Activated CD4-positive, alpha-beta T cell treated with anti-CD3 and anti-CD28 coated beads, Interleukin-2, Interleukin-4, amounts not matched to agents 100 ng/mL and 50 ng/mL, durations not matched to agents 16 hours and 8 hours (primary cell): ENCODE measurements at regions not wholly inside any gene's neighbourhood (a gene's known extent, or its start where the extent isn't known, plus 50 kb on each side); places are given as distances from the start of the nearest gene placed in this dataset.

Experiments used
- DNase-seq: peaks from one replicate; pipeline ENCODE4 v3.0.0-alpha.2; 2020; ENCODE audit warnings: low spot score

DNA sequence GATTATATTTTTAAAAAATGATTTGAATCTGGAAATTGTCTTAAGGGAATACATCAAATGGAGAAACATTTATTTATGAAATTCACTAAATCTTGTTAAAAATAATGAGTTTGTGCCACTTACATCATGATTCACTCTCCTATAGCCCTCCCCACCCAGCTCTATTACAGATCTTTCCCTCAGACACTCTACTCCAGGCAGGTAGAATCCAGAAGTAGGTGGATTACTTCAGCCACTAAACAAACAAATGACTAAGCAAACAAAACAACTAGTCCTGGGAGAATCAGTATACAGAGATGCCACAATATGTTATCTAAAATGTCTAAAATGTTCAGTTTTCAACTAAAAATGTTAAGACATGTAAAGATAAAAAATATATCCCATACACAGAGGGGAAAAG is 608.1 kb upstream of the UBE2E2 start:
- DNase-seq: no peak

GRCh38 chr3:22606461-22606860 is 596.7 kb upstream of the UBE2E2 start:
- DNase-seq: no peak

DNA sequence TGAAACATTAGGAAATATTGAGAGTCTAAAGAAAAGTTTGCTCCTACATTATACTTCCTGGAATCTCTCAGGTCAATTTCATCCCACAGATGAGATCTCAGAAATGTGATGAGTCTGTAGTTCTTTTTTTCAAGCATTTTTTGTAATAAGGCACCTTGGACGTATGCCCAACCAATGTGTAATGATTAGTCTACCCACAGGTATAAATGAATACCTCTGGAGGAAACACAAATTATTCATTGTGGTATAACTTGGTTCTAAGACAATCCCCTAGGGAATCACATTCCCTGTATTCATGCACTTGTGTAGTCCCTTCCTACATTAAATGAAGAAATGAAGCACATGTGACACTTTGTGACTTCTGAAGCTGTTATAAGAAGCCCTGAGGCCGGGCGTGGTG is 596.2 kb upstream of the UBE2E2 start:
- DNase-seq: no peak

DNA sequence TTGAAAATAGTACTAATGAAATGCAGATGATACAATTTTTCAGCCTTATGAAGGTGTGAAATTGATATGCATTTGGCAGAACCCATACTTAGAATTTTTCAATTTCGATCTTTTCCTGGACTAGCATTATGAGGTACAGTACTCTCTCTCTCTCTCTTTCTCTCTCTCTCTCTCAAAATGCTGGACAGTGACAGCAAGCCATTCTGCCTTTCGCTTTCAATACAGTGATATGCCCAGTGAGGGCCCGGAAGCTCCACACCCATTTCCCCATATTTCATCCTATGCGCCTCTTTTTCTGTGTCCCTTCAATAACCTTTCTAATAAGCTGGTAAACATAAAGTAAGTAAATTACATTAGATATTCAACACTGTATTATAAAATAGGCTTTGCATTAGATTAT is 595.0 kb upstream of the UBE2E2 start:
- DNase-seq: no peak

GRCh38 chr3:22608721-22609120 is 594.4 kb upstream of the UBE2E2 start:
- DNase-seq: no peak

- DNase-seq: no peak
These were observed 594.0 kb upstream of the UBE2E2 start for GRCh38 chr3:22609139-22609538.

DNA sequence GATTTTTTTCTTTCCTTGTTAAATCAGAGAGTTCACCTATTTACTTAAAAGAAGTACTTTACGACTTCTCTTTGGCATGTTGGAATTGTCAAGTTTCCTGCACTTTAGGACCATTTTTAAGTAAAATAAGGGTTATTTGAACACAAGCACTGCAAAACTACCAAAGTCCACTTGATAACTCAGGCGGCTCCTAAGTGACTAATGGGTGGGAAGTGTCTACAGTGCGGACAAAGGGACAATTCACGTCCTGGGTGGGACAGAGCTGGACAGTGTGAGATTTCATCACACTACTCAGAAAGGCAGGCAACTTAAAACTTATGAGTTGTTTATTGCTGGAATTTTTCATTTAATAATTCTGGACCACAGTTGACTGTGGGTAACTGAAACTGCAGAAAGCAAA is 590.2 kb upstream of the UBE2E2 start:
- DNase-seq: no peak

DNA sequence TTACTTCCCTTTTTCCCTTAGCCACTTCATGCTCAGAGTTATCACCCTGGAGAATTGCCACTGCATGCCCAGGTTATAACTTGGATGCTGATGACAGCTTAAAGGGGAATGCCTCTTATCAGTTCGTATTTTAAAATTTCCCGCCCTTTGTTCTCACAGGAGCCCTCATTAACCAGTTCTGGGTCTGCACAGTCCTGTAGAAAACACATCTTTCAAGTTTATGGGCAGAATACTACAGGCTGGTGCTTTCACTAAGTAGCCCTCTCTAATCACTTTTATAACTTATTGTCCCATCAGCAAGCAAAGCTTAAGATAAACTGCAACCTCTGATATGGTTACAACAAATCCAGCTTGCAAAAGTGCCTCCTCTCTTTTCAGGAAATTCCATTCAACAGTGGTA is 587.3 kb upstream of the UBE2E2 start:
- no peak for DNase-seq

GRCh38 chr3:22617372-22617771 is 585.8 kb upstream of the UBE2E2 start:
- no peak for DNase-seq

DNA sequence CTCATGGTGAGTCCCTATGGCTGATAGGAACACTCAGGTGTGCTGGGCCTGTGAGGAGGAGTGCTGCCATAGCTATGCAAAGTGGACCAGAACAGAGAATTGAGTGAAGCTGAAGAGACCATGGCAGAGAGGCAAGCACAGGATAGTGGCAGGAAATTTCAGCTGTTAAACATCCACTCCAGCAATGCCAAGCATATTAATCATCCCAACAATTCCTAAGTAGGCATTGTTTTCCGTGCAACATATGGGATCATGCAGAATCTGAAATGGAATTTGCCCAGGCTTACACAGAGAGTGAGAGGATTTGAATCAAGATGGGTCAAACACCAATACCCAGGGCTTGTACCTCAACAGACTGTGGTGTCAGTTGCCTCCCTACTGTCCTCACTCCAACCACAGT is 582.6 kb upstream of the UBE2E2 start:
- DNase-seq: no peak

DNA sequence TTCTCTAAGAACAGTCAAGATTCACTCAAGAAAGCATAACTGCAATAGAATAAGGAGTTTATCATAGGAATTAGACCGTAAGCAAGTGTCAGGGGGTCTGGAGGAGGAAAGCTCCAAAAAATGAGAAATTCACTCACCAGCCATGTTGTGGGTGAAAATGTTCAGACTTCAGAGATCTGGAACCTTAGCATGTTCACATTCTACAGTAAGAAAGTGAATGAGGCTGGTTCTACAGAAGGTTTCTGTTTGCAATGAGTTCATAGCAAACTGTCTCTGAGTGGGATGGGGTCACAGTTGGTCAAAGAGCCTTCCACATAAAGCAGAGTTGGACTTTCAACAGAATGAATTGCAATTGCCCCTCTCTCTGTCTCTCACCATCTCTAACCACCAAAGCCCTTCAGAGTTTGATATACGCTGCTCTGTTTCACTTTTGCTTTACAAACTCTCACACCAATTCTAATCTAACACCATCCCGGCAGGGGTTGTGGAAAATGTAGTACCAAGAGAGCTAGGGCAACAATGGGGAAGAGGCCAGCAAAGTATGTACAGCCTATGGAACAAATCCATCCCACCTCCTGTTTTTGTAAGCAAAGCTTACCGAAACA is 581.8 kb upstream of the UBE2E2 start:
- no peak for DNase-seq

DNA sequence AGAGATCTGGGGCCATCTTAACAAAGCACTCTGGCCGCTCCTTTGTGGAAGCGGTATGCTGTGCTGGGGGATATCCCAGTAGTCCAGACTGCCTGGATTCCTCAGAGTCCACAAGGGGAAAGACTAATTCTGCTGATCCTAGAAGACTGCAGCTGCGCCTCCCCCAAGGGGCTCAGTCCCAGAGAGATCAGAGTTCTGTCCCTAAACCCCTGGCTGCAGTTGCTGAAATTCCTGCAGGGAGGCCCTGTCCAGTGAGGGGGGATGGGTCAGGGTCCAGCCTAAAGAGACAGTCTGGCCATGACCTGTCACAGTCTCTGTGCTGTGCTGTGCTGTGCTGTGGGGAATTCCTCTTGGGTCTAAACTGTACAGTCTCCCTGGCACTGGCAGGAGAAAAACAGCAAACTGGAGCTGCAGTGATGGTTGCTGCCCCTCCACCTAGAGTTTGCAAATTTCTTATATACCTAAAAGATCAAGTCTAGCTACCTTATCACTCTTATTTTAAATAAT is 575.1 kb upstream of the UBE2E2 start:
- DNase-seq: no peak

DNA sequence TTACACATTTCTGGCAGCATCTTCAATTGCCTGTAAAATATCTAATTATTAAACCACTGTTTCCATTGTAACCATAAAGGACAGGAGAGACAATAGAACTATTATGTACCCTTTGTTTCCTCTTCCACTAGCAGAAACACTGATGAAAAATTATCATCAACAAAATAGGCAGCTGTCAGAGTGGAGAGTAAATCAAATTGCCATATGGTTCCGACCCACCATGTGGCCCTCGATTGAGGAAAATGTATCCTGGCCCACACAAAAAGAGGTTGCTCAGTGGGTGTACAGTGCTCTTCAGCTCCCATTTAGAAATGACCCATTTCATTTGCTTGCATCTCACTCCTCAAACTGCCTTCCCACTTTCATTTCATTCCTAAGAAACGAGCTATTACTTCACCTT is 570.6 kb upstream of the UBE2E2 start:
- DNase-seq: no peak

DNA sequence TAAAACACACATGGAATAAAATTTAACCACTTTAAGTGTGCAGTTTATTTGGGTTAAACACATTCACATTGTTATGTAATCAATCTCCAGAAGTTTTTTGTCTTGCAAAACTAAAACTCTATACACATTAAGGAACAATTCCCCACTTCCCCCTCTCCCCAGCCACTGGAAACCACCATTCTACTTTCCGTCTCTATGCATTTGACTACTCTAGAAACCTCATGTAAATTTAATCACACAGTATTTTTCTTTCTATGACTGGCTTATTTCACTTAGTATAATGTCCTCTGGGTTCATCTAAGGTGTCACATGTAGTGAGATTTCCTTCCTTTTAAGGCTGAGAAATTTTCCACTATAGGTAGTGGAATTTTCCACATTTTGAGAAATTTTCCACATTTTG is 568.7 kb upstream of the UBE2E2 start:
- no peak for DNase-seq

DNA sequence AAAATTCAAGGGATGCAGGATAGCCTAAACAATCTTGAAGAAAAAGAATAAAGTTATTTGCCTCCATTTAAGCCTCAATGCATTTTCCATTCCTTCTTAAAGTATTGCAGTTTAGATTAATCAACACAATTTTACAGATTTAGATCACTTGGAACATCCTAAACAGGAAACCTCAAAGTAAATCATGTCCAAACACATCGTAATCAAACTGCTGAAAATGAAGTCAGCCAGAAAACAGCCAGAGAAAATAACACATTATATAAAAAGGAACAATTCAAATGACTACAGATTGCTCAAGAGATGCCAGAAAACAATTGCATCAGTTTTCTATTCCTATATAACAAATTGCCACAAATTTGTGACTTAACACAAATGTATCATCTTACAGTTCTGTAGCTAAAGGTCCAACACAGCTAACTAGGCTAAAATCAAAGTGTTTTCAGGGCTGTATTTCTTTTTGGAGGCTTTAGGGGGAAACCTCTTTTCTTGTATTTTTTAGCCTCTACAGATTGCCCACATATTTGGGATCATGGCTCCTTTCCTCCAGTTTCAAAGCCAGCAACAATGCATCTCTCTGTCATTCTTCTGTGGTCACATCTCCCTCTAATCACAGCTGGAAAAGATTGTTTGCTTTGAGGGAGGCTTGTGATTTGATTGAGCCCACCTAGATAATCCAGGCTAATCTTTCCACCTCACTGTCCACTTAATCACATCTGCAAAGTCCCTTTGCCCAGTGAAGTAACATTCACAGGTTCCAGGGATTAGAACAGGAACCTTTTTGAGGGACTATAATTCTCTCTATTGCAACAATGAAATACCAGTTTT is 543.3 kb upstream of the UBE2E2 start:
- DNase-seq: no peak

- DNase-seq: no peak
These were observed 542.5 kb upstream of the UBE2E2 start for GRCh38 chr3:22660606-22661005.

DNA sequence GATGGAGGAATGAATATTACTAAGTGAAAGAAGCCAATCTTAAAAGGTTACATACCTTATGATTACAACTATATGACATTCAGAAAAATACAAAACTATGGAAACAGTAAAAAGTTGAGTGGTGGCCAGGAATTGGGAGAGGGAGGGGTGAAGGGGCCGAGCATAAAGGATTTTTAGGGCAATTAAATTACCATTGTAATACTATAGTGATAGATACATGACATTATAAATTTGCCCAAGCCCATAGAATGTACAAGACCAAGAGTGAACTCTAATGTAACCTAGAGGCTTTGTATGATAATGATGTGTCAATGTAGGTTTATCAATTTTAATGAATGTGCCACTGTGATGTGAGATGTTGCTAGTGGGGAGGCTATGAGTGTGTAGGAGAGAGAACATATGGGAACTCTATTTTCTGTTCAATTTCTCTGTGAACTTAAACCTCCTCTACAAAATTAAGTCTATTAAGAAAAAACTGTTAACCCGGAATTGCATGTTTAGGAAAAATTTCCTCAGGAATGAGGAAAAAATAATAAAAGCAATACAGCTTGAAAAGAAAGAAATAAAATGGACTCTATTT is 541.9 kb upstream of the UBE2E2 start:
- DNase-seq: no peak

DNA sequence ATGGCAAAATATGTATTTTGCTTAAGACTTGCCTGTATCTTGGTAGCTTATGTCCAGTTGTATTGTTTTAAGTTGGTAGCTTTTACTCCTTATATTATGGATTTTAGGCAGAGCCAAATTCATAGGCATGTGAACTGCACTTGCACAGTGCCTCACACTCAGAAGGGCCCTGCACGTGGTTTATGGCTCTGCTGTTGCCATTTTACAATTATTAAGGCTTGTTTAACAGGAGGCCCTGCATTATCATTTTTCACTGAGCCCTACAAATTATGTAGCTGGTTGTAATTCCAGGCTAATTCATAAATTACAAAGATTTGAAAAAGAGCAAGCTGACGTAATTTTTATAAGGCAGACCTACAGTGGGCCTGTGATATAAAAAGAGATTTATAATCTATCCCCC is 537.6 kb upstream of the UBE2E2 start:
- no peak for DNase-seq

DNA sequence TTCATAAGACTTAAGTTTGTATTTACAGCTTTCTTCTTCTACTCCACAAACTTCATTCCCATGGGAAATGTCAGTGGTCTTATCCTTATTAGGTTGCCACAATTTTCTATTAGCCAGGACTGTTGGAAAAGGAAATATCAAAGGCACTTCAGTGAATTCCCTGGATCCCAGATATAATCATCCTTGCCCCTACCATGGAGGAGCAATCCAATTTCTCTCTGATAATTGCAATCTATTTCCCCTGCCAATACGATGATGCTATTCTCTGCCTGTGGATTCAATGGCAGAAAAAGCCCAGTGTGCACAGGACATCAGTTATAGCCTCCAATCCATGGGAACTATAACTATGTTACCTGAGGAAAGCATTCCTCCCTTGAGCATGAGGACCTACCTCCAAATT is 536.4 kb upstream of the UBE2E2 start:
- DNase-seq: no peak

DNA sequence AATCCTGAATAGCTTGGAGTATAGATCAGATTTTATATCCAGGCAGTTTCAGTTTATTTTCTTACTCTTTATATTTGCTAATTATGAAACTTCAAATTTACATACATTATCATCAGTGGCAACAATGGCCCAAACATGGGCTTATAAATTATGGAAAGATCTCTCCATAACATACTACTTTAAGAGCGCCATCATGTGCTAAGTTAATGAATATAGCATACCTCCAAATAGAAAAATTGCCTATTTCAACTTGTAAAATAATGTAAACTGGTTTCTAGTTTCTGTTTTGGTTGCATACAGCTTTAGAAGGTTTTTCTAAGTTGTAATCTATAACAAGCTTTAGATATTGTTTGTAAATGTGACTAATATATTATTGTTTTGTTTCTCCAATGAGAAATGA is 531.3 kb upstream of the UBE2E2 start:
- DNase-seq: no peak

GRCh38 chr3:22684739-22685138 is 518.4 kb upstream of the UBE2E2 start:
- no peak for DNase-seq

GRCh38 chr3:22685597-22685996 is 517.5 kb upstream of the UBE2E2 start:
- DNase-seq: no peak

DNA sequence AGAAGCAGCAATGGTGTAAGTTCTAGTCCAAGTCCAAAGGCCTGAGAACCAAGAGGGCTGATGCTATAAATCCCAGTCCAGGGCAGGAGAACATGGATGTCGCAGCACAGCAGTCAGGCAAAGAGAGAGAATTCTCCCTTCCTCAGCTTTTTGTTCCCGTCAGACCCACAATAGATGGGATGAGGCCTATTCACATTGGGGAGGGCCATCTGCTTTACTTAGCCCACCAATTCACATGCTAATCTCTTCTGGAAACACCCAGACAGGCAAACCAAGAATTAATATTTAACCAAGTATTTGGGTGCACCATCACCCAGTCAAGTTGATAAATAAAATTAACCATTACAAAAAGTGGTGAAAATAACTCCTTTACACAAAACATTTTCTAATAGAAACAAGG is 511.7 kb upstream of the UBE2E2 start:
- no peak for DNase-seq
